DND-41 (cell line): ENCODE measurements at regions not wholly inside any gene's neighbourhood (a gene's known extent, or its start where the extent isn't known, plus 50 kb on each side); places are given as distances from the start of the nearest gene placed in this dataset.

Source experiments
- ATAC-seq: fragments of 200-7000 bp; cut with Tn5 transposase; 3 replicates; pipeline ENCODE4 v1.9.1; 2021; ENCODE audit warnings: low read depth; ENCODE audit not compliant: insufficient read depth
- DNase-seq: peaks from one replicate; pipeline ENCODE4 v3.0.0-alpha.2; 2020
- H2AFZ ChIP-seq: 2 replicates; pipeline ENCODE4 v1.6.0; 2012; ENCODE audit warnings: low read depth, low read length
- H3K27ac ChIP-seq: 2 replicates; pipeline ENCODE4 v1.5.1; 2012; ENCODE audit warnings: low read length, inconsistent platforms
- H3K27me3 ChIP-seq: fragments of 200-600 bp; sonication (generic); 2 replicates; pipeline ENCODE4 v1.6.0; 2012; ENCODE audit warnings: low read length, mild to moderate bottlenecking, inconsistent platforms; ENCODE audit not compliant: insufficient read depth, poor library complexity
- H3K36me3 ChIP-seq: 2 replicates; pipeline ENCODE4 v1.5.1; 2012; ENCODE audit warnings: low read length, inconsistent platforms; ENCODE audit not compliant: insufficient read depth
- H3K4me1 ChIP-seq: 2 replicates; pipeline ENCODE4 v1.5.1; 2012; ENCODE audit warnings: mild to moderate bottlenecking, low read length; ENCODE audit not compliant: insufficient read depth
- H3K4me2 ChIP-seq: 2 replicates; pipeline ENCODE4 v1.6.0; 2012; ENCODE audit warnings: mild to moderate bottlenecking, moderate library complexity, low read length, inconsistent platforms; ENCODE audit not compliant: insufficient read depth
- H3K4me3 ChIP-seq, 2 experiments: fragments of 200-600 bp in 1 of 2; shearing (Covaris generic) in 1 of 2; 2 replicates each; pipeline ENCODE4 v1.5.1; 2012 to 2016; ENCODE audit warnings: inconsistent platforms in 2 of 2, low read length in 2 of 2, mild to moderate bottlenecking in 2 of 2, low read depth in 1 of 2, moderate library complexity in 1 of 2
- H3K79me2 ChIP-seq: 2 replicates; pipeline ENCODE4 v1.6.0; 2012; ENCODE audit warnings: low read length, inconsistent platforms; ENCODE audit not compliant: insufficient read depth
- H3K9ac ChIP-seq: 2 replicates; pipeline ENCODE4 v1.6.0; 2012; ENCODE audit warnings: low read depth, mild to moderate bottlenecking, inconsistent platforms, low read length, moderate library complexity
- H3K9me3 ChIP-seq: 2 replicates; pipeline ENCODE4 v1.5.1; 2012; ENCODE audit warnings: low read length, moderate library complexity, mild to moderate bottlenecking, inconsistent platforms; ENCODE audit not compliant: insufficient read depth, severe bottlenecking
- H4K20me1 ChIP-seq: 2 replicates; pipeline ENCODE4 v1.6.0; 2012; ENCODE audit warnings: low read length; ENCODE audit not compliant: insufficient read depth
- CTCF ChIP-seq: IDR thresholded peaks from 2 replicates; pipeline ENCODE4 v1.5.1; 2012; ENCODE audit warnings: borderline replicate concordance, low read length, moderate library complexity, mild to moderate bottlenecking; ENCODE audit not compliant: poor library complexity, severe bottlenecking; ENCODE audit errors: extremely low read depth
- EZH2 ChIP-seq: IDR thresholded peaks from 3 replicates; pipeline ENCODE4 v1.6.1; 2012; ENCODE audit warnings: borderline replicate concordance, low read depth, mild to moderate bottlenecking, moderate library complexity, low read length, inconsistent platforms; ENCODE audit not compliant: severe bottlenecking

GRCh38 chr9:78871086-78871451, 574.1 kb downstream of the PSAT1 start:
- Histone ChIP-seq H3K79me2 (no peaks in the 10 kb centered on the region), H3K9ac (no peak overlapping the region), H3K27ac (no peak overlapping the region), H3K36me3 (no peaks in the 10 kb centered on the region), H2AFZ (no peak overlapping the region), H3K4me2 (no peak overlapping the region), H3K27me3 (no peaks in the 10 kb centered on the region), H3K4me3 (no peak overlapping the region), H3K9me3 (no peaks in the 10 kb centered on the region), H4K20me1 (no peaks in the 10 kb centered on the region), H3K4me1 (no peaks in the 10 kb centered on the region)
- TF ChIP-seq CTCF (no peak), EZH2 (no peak)
- DNase-seq (no peak), ATAC-seq (no peak)

- TF ChIP-seq EZH2 (no peak), CTCF (no peak)
- Histone ChIP-seq H4K20me1 (no peaks in the 10 kb centered on the region), H3K36me3 (no peaks in the 10 kb centered on the region), H3K4me2 (no peak overlapping the region), H3K4me1 (no peaks in the 10 kb centered on the region), H3K27ac (no peak overlapping the region), H3K9ac (no peak overlapping the region), H2AFZ (no peak overlapping the region), H3K79me2 (no peaks in the 10 kb centered on the region), H3K4me3 (no peak overlapping the region), H3K27me3 (no peaks in the 10 kb centered on the region), H3K9me3 (no peaks in the 10 kb centered on the region)
- DNase-seq (no peak), ATAC-seq (no peak)
These were observed 574.8 kb downstream of the PSAT1 start for GRCh38 chr9:78871452-78872331.

- Histone ChIP-seq H3K4me2 (no peak overlapping the region), H3K27ac (no peak overlapping the region), H3K9me3 (no peaks in the 10 kb centered on the region), H3K36me3 (no peaks in the 10 kb centered on the region), H3K4me1 (no peaks in the 10 kb centered on the region), H3K4me3 (no peak overlapping the region), H3K79me2 (no peaks in the 10 kb centered on the region), H4K20me1 (no peaks in the 10 kb centered on the region), H2AFZ (no peak overlapping the region), H3K27me3 (no peaks in the 10 kb centered on the region), H3K9ac (no peak overlapping the region)
- DNase-seq (no peak), ATAC-seq (no peak)
- TF ChIP-seq CTCF, result no peak
- no peak for TF ChIP-seq EZH2
These were observed 577.1 kb downstream of the PSAT1 start for GRCh38 chr9:78874061-78874460.
